Astrocyte (in vitro differentiated cells and primary cell): ENCODE measurements at regions not wholly inside any gene's neighbourhood (a gene's known extent, or its start where the extent isn't known, plus 50 kb on each side); places are given as distances from the start of the nearest gene placed in this dataset.
"Not testable (repeated sequence)": the region's sequence is repeated elsewhere in the genome, so short reads cannot be mapped to it uniquely, and the experiment has no call there.

Experiments
- DNase-seq: peaks from one replicate; pipeline ENCODE4 v3.0.0-alpha.2; 2010; ENCODE audit warnings: low read depth
- FAIRE-seq: peaks from 2 replicates; lab custom pipeline; 2011; peaks lifted over from hg19 to GRCh38; lab: Jason Lieb, UNC
- H2AFZ ChIP-seq: 2 replicates; pipeline ENCODE4 v1.6.0; 2012; ENCODE audit warnings: low read depth, low read length, inconsistent platforms
- H3K27ac ChIP-seq: 2 replicates; pipeline ENCODE4 v1.5.1; 2011; ENCODE audit warnings: low read depth, low read length, inconsistent platforms
- H3K27me3 ChIP-seq: 2 replicates; pipeline ENCODE4 v1.6.0; 2011; ENCODE audit warnings: low read length, inconsistent platforms; ENCODE audit not compliant: insufficient read depth
- H3K36me3 ChIP-seq: 2 replicates; pipeline ENCODE4 v1.5.1; 2011; ENCODE audit warnings: low read length, inconsistent platforms; ENCODE audit not compliant: insufficient read depth
- H3K4me1 ChIP-seq: 2 replicates; pipeline ENCODE4 v1.5.1; 2011; ENCODE audit warnings: low read length, inconsistent platforms; ENCODE audit not compliant: insufficient read depth
- H3K4me2 ChIP-seq: 2 replicates; pipeline ENCODE4 v1.6.0; 2012; ENCODE audit warnings: low read length, inconsistent platforms
- H3K4me3 ChIP-seq: 2 replicates; pipeline ENCODE4 v1.5.1; 2011; ENCODE audit warnings: low read depth, mild to moderate bottlenecking, low read length, inconsistent platforms; ENCODE audit not compliant: insufficient read depth
- H3K79me2 ChIP-seq: 2 replicates; pipeline ENCODE4 v1.6.0; 2012; ENCODE audit warnings: mild to moderate bottlenecking, low read length, inconsistent platforms; ENCODE audit not compliant: insufficient read depth
- H3K9ac ChIP-seq: 2 replicates; pipeline ENCODE4 v1.6.0; 2012; ENCODE audit warnings: mild to moderate bottlenecking, low read length, inconsistent platforms
- H3K9me3 ChIP-seq: 2 replicates; pipeline ENCODE4 v1.5.1; 2012; ENCODE audit warnings: low read depth, mild to moderate bottlenecking, low read length, inconsistent platforms; ENCODE audit not compliant: insufficient read depth
- H4K20me1 ChIP-seq: 2 replicates; pipeline ENCODE4 v1.6.0; 2012; ENCODE audit warnings: low read length, inconsistent platforms; ENCODE audit not compliant: insufficient read depth
- H3K27ac Mint-ChIP-seq: one replicate; pipeline ENCODE4 v1.8.0; 2021; ENCODE audit warnings: mild to moderate bottlenecking, mixed read lengths; ENCODE audit not compliant: unreplicated experiment
- H3K27me3 Mint-ChIP-seq: one replicate; pipeline ENCODE4 v1.8.0; 2021; ENCODE audit warnings: low read depth, mixed read lengths; ENCODE audit not compliant: unreplicated experiment
- H3K36me3 Mint-ChIP-seq: one replicate; pipeline ENCODE4 v1.8.0; 2021; ENCODE audit warnings: low read depth, mixed read lengths; ENCODE audit not compliant: unreplicated experiment
- H3K4me1 Mint-ChIP-seq: one replicate; pipeline ENCODE4 v1.8.0; 2021; ENCODE audit warnings: low read depth, mixed read lengths; ENCODE audit not compliant: unreplicated experiment
- H3K4me3 Mint-ChIP-seq: one replicate; pipeline ENCODE4 v1.8.0; 2021; ENCODE audit warnings: mild to moderate bottlenecking, moderate library complexity, mixed read lengths; ENCODE audit not compliant: unreplicated experiment
- H3K9me3 Mint-ChIP-seq: one replicate; pipeline ENCODE4 v1.8.0; 2021; ENCODE audit warnings: mild to moderate bottlenecking, mixed read lengths; ENCODE audit not compliant: unreplicated experiment

GRCh38 chr1:206288453-206288852 is 85.1 kb downstream of the SRGAP2 start:
- H3K36me3 ChIP-seq, H3K9ac ChIP-seq, H3K4me3 ChIP-seq, H3K27me3 Mint-ChIP-seq, H2AFZ ChIP-seq, H3K79me2 ChIP-seq, H3K4me1 ChIP-seq, DNase-seq, H3K9me3 Mint-ChIP-seq, H3K4me1 Mint-ChIP-seq, H3K9me3 ChIP-seq, H3K4me3 Mint-ChIP-seq, H3K27ac Mint-ChIP-seq, FAIRE-seq, H3K27me3 ChIP-seq, H3K4me2 ChIP-seq, H3K27ac ChIP-seq, H3K36me3 Mint-ChIP-seq, H4K20me1 ChIP-seq: not testable (repeated sequence)

- not testable (repeated sequence) for H3K9ac ChIP-seq, H3K9me3 Mint-ChIP-seq, H3K4me3 Mint-ChIP-seq, H3K4me3 ChIP-seq, H3K4me2 ChIP-seq, FAIRE-seq, H4K20me1 ChIP-seq, H3K9me3 ChIP-seq, H3K27me3 Mint-ChIP-seq, H3K79me2 ChIP-seq, H3K27ac ChIP-seq, H3K27me3 ChIP-seq, H3K4me1 Mint-ChIP-seq, H2AFZ ChIP-seq, H3K36me3 ChIP-seq, DNase-seq, H3K36me3 Mint-ChIP-seq, H3K27ac Mint-ChIP-seq, H3K4me1 ChIP-seq
Measured at GRCh38 chr1:206297145-206298031, 94.0 kb downstream of the SRGAP2 start.

- not testable (repeated sequence) for H3K4me1 Mint-ChIP-seq, H3K9ac ChIP-seq, H2AFZ ChIP-seq, H3K4me2 ChIP-seq, H3K36me3 Mint-ChIP-seq, H3K9me3 Mint-ChIP-seq, H3K4me1 ChIP-seq, DNase-seq, H3K9me3 ChIP-seq, H3K4me3 Mint-ChIP-seq, H3K36me3 ChIP-seq, H4K20me1 ChIP-seq, H3K27ac ChIP-seq, FAIRE-seq, H3K27ac Mint-ChIP-seq, H3K4me3 ChIP-seq, H3K79me2 ChIP-seq, H3K27me3 Mint-ChIP-seq, H3K27me3 ChIP-seq
Measured at GRCh38 chr1:206298032-206298392, 94.7 kb downstream of the SRGAP2 start.

- not testable (repeated sequence) for FAIRE-seq, H3K27ac Mint-ChIP-seq, H3K36me3 ChIP-seq, H3K4me1 Mint-ChIP-seq, H3K4me1 ChIP-seq, H3K9me3 ChIP-seq, H3K27me3 Mint-ChIP-seq, H3K27me3 ChIP-seq, H2AFZ ChIP-seq, H4K20me1 ChIP-seq, DNase-seq, H3K9me3 Mint-ChIP-seq, H3K4me3 ChIP-seq, H3K79me2 ChIP-seq, H3K36me3 Mint-ChIP-seq, H3K9ac ChIP-seq, H3K4me2 ChIP-seq, H3K27ac ChIP-seq, H3K4me3 Mint-ChIP-seq
Measured at GRCh38 chr1:206299181-206299791, 95.9 kb downstream of the SRGAP2 start.

GRCh38 chr1:206299942-206300341 is 96.6 kb downstream of the SRGAP2 start:
- not testable (repeated sequence) for H3K4me3 ChIP-seq, H3K9ac ChIP-seq, H3K4me3 Mint-ChIP-seq, H3K36me3 ChIP-seq, FAIRE-seq, H3K79me2 ChIP-seq, H4K20me1 ChIP-seq, H3K9me3 Mint-ChIP-seq, DNase-seq, H3K27ac ChIP-seq, H3K27me3 ChIP-seq, H3K27me3 Mint-ChIP-seq, H3K4me1 Mint-ChIP-seq, H3K27ac Mint-ChIP-seq, H3K4me2 ChIP-seq, H2AFZ ChIP-seq, H3K36me3 Mint-ChIP-seq, H3K4me1 ChIP-seq, H3K9me3 ChIP-seq

GRCh38 chr1:206302056-206302455 is 98.7 kb downstream of the SRGAP2 start:
- H3K4me1 ChIP-seq, H3K9me3 Mint-ChIP-seq, H3K27ac Mint-ChIP-seq: not testable (repeated sequence)

More at GRCh38 chr1:206302056-206302455, 98.7 kb downstream of the SRGAP2 start:
- not testable (repeated sequence) for H3K79me2 ChIP-seq, H3K4me1 Mint-ChIP-seq, H3K4me2 ChIP-seq, H3K4me3 ChIP-seq, H3K4me3 Mint-ChIP-seq, H3K27me3 Mint-ChIP-seq, H3K9me3 ChIP-seq, DNase-seq, H3K36me3 ChIP-seq, H3K9ac ChIP-seq, H4K20me1 ChIP-seq, H3K27me3 ChIP-seq, H2AFZ ChIP-seq, H3K27ac ChIP-seq, FAIRE-seq
- H3K36me3 Mint-ChIP-seq, result peaks cover 11% of the 10 kb centered on the region
